Naive thymus-derived CD4-positive, alpha-beta T cell (primary cell): ENCODE measurements at regions not wholly inside any gene's neighbourhood (a gene's known extent, or its start where the extent isn't known, plus 50 kb on each side); places are given as distances from the start of the nearest gene placed in this dataset.
"Not testable (repeated sequence)": the region's sequence is repeated elsewhere in the genome, so short reads cannot be mapped to it uniquely, and the experiment has no call there.

Experiments used
- ATAC-seq: fragments of 150-1000 bp; cut with Tn5 transposase; 2 replicates; pipeline ENCODE4 v1.10.0; 2021; ENCODE audit warnings: mild to moderate bottlenecking, moderate library complexity
- CTCF ChIA-PET: fragments of 350-600 bp; sonication (Branson Sonifier 250); formaldehyde crosslinking; loops from one replicate; lab custom pipeline; 2021; ENCODE audit warnings: antibody characterized with exemption; lab: Charles Lee
- POLR2A ChIA-PET: fragments of 350-600 bp; sonication (Branson Sonifier 250); formaldehyde crosslinking; loops from one replicate; lab custom pipeline; 2021; ENCODE audit warnings: antibody characterized with exemption, inconsistent platforms; lab: Charles Lee
- DNase-seq, 9 donors: peaks; one replicate each; pipeline versions ENCODE4 v3.0.0 to v3.0.0-alpha.2; 2020 to 2022; ENCODE audit warnings: mixed read lengths in 1 of 9
- H3K27ac ChIP-seq: one replicate; pipeline ENCODE4 v1.7.0; 2013; ENCODE audit warnings: mild to moderate bottlenecking, low read depth, low read length, moderate library complexity
- H3K27me3 ChIP-seq, 2 donors: one replicate each; pipeline ENCODE4 v1.7.0; 2013; ENCODE audit warnings: low read length in 2 of 2, mild to moderate bottlenecking in 2 of 2, moderate library complexity in 2 of 2; ENCODE audit not compliant: control insufficient read depth in 2 of 2, insufficient read depth in 2 of 2
- H3K36me3 ChIP-seq, 3 experiments: 1 replicate in 2 of 3; 2 replicates in 1 of 3; pipeline ENCODE4 v1.7.0; 2013; ENCODE audit warnings: low read length in 3 of 3, mild to moderate bottlenecking in 3 of 3, moderate library complexity in 1 of 3; ENCODE audit not compliant: insufficient read depth in 3 of 3, control insufficient read depth in 2 of 3
- H3K4me1 ChIP-seq, 2 donors: one replicate each; pipeline ENCODE4 v1.7.0; 2013; ENCODE audit warnings: low read length in 2 of 2, mild to moderate bottlenecking in 2 of 2, moderate library complexity in 1 of 2; ENCODE audit not compliant: control insufficient read depth in 2 of 2, insufficient read depth in 2 of 2
- H3K4me3 ChIP-seq: 2 replicates; pipeline ENCODE4 v1.7.0; 2013; ENCODE audit warnings: mild to moderate bottlenecking, low read length
- H3K9me3 ChIP-seq, 3 experiments: 1 replicate in 2 of 3; 2 replicates in 1 of 3; pipeline ENCODE4 v1.7.0; 2013; ENCODE audit warnings: low read length in 3 of 3; ENCODE audit not compliant: control insufficient read depth in 2 of 3
- H3K27ac Mint-ChIP-seq, 9 donors: one replicate each; pipeline ENCODE4 v1.8.0; 2020 to 2022; ENCODE audit warnings: mixed read lengths in 9 of 9, mild to moderate bottlenecking in 8 of 9, moderate library complexity in 5 of 9, inconsistent platforms in 2 of 9
- H3K27me3 Mint-ChIP-seq, 5 donors: one replicate each; pipeline ENCODE4 v1.8.0; 2021 to 2022; ENCODE audit warnings: mixed read lengths in 5 of 5, mild to moderate bottlenecking in 1 of 5
- H3K36me3 Mint-ChIP-seq, 5 donors: one replicate each; pipeline ENCODE4 v1.8.0; 2020 to 2022; ENCODE audit warnings: mixed read lengths in 5 of 5, mild to moderate bottlenecking in 3 of 5, inconsistent platforms in 1 of 5
- H3K4me1 Mint-ChIP-seq, 7 donors: one replicate each; pipeline ENCODE4 v1.8.0; 2020 to 2022; ENCODE audit warnings: mixed read lengths in 7 of 7, mild to moderate bottlenecking in 3 of 7, inconsistent platforms in 1 of 7
- H3K4me3 Mint-ChIP-seq, 10 donors: one replicate each; pipeline ENCODE4 v1.8.0; 2020 to 2022; ENCODE audit warnings: mild to moderate bottlenecking in 10 of 10, mixed read lengths in 10 of 10, moderate library complexity in 6 of 10, inconsistent platforms in 2 of 10
- H3K9me3 Mint-ChIP-seq, 11 donors: one replicate each; pipeline ENCODE4 v1.8.0; 2020 to 2022; ENCODE audit warnings: mixed read lengths in 11 of 11, mild to moderate bottlenecking in 4 of 11, inconsistent platforms in 1 of 11, moderate library complexity in 1 of 11
- intact Hi-C, 2 donors: fragments of 100-400 bp; cut with micrococcal nuclease; formaldehyde crosslinking; loops; one replicate each; pipeline ENCODE4 v1.15.1; 2023

GRCh38 chr12:33180918-33181317, 258.7 kb downstream of the SYT10 start:
- H3K27me3 Mint-ChIP-seq = peaks cover 0 to 3% (median 0%) of the 10 kb centered on the region in 5 donors
- Histone ChIP-seq H3K36me3 (no peaks in the 10 kb centered on the region), H3K27ac (no peak overlapping the region), H3K4me3 (no peak overlapping the region), H3K4me1 (no peaks in the 10 kb centered on the region), H3K27me3 (no peaks in the 10 kb centered on the region), H3K9me3 (no peaks in the 10 kb centered on the region)
- ATAC-seq (no peak), DNase-seq (no peak)
- H3K9me3 Mint-ChIP-seq = peaks cover 0 to 15% (median 9%) of the 10 kb centered on the region in 11 donors
- intact Hi-C loops = no loop called here
- no peak overlapping the region for H3K4me3 Mint-ChIP-seq
- ChIA-PET POLR2A (no interaction called here), CTCF (no interaction called here)
- no peaks in the 10 kb centered on the region for H3K4me1 Mint-ChIP-seq
- no peaks in the 10 kb centered on the region for H3K36me3 Mint-ChIP-seq
- no peak overlapping the region for H3K27ac Mint-ChIP-seq

- H3K9me3 ChIP-seq, H3K36me3 Mint-ChIP-seq, DNase-seq, H3K27me3 ChIP-seq, POLR2A ChIA-PET, H3K27ac ChIP-seq, ATAC-seq, H3K27ac Mint-ChIP-seq, H3K27me3 Mint-ChIP-seq, H3K4me1 Mint-ChIP-seq, CTCF ChIA-PET, H3K4me1 ChIP-seq, intact Hi-C loops, H3K4me3 Mint-ChIP-seq, H3K4me3 ChIP-seq, H3K36me3 ChIP-seq: not testable (repeated sequence)
- peaks cover 5 to 48% (median 16%) of the 10 kb centered on the region in 11 donors for H3K9me3 Mint-ChIP-seq
These were observed 269.7 kb upstream of the PKP2 start for GRCh38 chr12:33166260-33166659.

- intact Hi-C loops = no loop called here
- POLR2A ChIA-PET = no interaction called here
- CTCF ChIA-PET = no interaction called here
These were observed 259.5 kb upstream of the PKP2 start for GRCh38 chr12:33156042-33156441.

GRCh38 chr12:33147292-33147691, 250.7 kb upstream of the PKP2 start:
- H3K9me3 ChIP-seq, H3K4me3 ChIP-seq, H3K36me3 ChIP-seq, H3K4me1 ChIP-seq, POLR2A ChIA-PET, H3K36me3 Mint-ChIP-seq, intact Hi-C loops, H3K27me3 ChIP-seq, CTCF ChIA-PET, H3K4me1 Mint-ChIP-seq, DNase-seq, H3K4me3 Mint-ChIP-seq, H3K27ac Mint-ChIP-seq, ATAC-seq, H3K27me3 Mint-ChIP-seq, H3K27ac ChIP-seq: not testable (repeated sequence)
- peaks cover 0 to 53% (median 8%) of the 10 kb centered on the region in 11 donors for H3K9me3 Mint-ChIP-seq

More at GRCh38 chr12:33156042-33156441, 259.5 kb upstream of the PKP2 start:
- H3K4me3 ChIP-seq = no peak overlapping the region
- H3K27ac ChIP-seq = no peak overlapping the region
- no peak for ATAC-seq
- Mint-ChIP-seq H3K4me1 (no peaks in the 10 kb centered on the region), H3K36me3 (no peaks in the 10 kb centered on the region), H3K27me3 (no peaks in the 10 kb centered on the region), H3K9me3 (peaks cover 8 to 55% (median 13%) of the 10 kb centered on the region in 11 donors), H3K27ac (no peak overlapping the region), H3K4me3 (no peak overlapping the region)
- no peaks in the 10 kb centered on the region for H3K36me3 ChIP-seq
- DNase-seq = no peak
- no peaks in the 10 kb centered on the region for H3K9me3 ChIP-seq
- H3K4me1 ChIP-seq = no peaks in the 10 kb centered on the region
- no peaks in the 10 kb centered on the region for H3K27me3 ChIP-seq

- no peaks in the 10 kb centered on the region for H3K36me3 ChIP-seq
- no peaks in the 10 kb centered on the region for H3K27me3 Mint-ChIP-seq
- POLR2A ChIA-PET = no interaction called here
- H3K36me3 Mint-ChIP-seq = no peaks in the 10 kb centered on the region
- DNase-seq (no peak), ATAC-seq (no peak)
- CTCF ChIA-PET = no interaction called here
- H3K4me1 Mint-ChIP-seq = peaks cover 0 to 1% (median 0%) of the 10 kb centered on the region in 7 donors
- H3K27me3 ChIP-seq = no peaks in the 10 kb centered on the region
- no peak overlapping the region for H3K27ac Mint-ChIP-seq
- peaks cover 0 to 8% (median 4%) of the 10 kb centered on the region in 11 donors for H3K9me3 Mint-ChIP-seq
- no peaks in the 10 kb centered on the region for H3K9me3 ChIP-seq
- no peak overlapping the region for H3K4me3 Mint-ChIP-seq
- H3K4me1 ChIP-seq = no peaks in the 10 kb centered on the region
- no peak overlapping the region for H3K27ac ChIP-seq
- intact Hi-C loops = no loop called here
- no peak overlapping the region for H3K4me3 ChIP-seq
These were observed 232.9 kb upstream of the PKP2 start for GRCh38 chr12:33129500-33129899.

GRCh38 chr12:33125755-33126154, 229.2 kb upstream of the PKP2 start:
- Histone ChIP-seq H3K27me3 (no peaks in the 10 kb centered on the region), H3K36me3 (no peaks in the 10 kb centered on the region), H3K9me3 (no peaks in the 10 kb centered on the region), H3K4me1 (no peaks in the 10 kb centered on the region), H3K27ac (no peak overlapping the region), H3K4me3 (no peak overlapping the region)
- peaks cover 0 to 8% (median 0%) of the 10 kb centered on the region in 11 donors for H3K9me3 Mint-ChIP-seq
- intact Hi-C loops = no loop called here
- H3K27me3 Mint-ChIP-seq = no peaks in the 10 kb centered on the region
- H3K4me1 Mint-ChIP-seq = no peaks in the 10 kb centered on the region
- CTCF ChIA-PET = no interaction called here
- no peak overlapping the region for H3K27ac Mint-ChIP-seq
- POLR2A ChIA-PET = no interaction called here
- H3K36me3 Mint-ChIP-seq = no peaks in the 10 kb centered on the region
- ATAC-seq = no peak
- DNase-seq = no peak
- no peak overlapping the region for H3K4me3 Mint-ChIP-seq

- no peaks in the 10 kb centered on the region for H3K9me3 ChIP-seq
- ATAC-seq (no peak), DNase-seq (no peak)
- no peaks in the 10 kb centered on the region for H3K36me3 ChIP-seq
- no peaks in the 10 kb centered on the region for H3K4me1 ChIP-seq
- H3K36me3 Mint-ChIP-seq = no peaks in the 10 kb centered on the region
- H3K4me1 Mint-ChIP-seq = no peaks in the 10 kb centered on the region
- no peak overlapping the region for H3K27ac ChIP-seq
- H3K4me3 ChIP-seq = no peak overlapping the region
- H3K9me3 Mint-ChIP-seq = peaks cover 0 to 7% (median 2%) of the 10 kb centered on the region in 11 donors
- CTCF ChIA-PET = interaction anchor here (0.6 kb wide), 1 partner anchor 66 kb away, joined by 3 read pairs; no protein-coding TSS in a partner anchor
- H3K27me3 Mint-ChIP-seq = no peaks in the 10 kb centered on the region
- H3K27me3 ChIP-seq = no peaks in the 10 kb centered on the region
- POLR2A ChIA-PET = no interaction called here
- H3K27ac Mint-ChIP-seq = no peak overlapping the region
- H3K4me3 Mint-ChIP-seq = no peak overlapping the region
- intact Hi-C loops = no loop called here
These were observed 219.7 kb upstream of the PKP2 start for GRCh38 chr12:33116284-33116683.
